Upper lobe of left lung (tissue), 6 donors: ENCODE measurements at regions not wholly inside any gene's neighbourhood (a gene's known extent, or its start where the extent isn't known, plus 50 kb on each side); places are given as distances from the start of the nearest gene placed in this dataset.
A peak's percentile ranks its signal among the peaks of the same experiment; 100 is the strongest.

Experiments used
- ATAC-seq, 2 donors: fragments of 200-7000 bp; cut with Tn5 transposase; one replicate each; pipeline ENCODE4 v1.9.1; 2022; ENCODE audit warnings: mild to moderate bottlenecking in 2 of 2, moderate library complexity in 2 of 2; ENCODE audit not compliant: low FRiP score in 2 of 2
- DNase-seq, 2 donors: peaks; one replicate each; pipeline ENCODE4 v3.0.0-alpha.2; 2019 to 2020
- H3K27ac ChIP-seq, 4 donors: fragments of 200-600 bp; sonication (generic); one replicate each; pipeline ENCODE4 v1.5.1; 2016 to 2019
- H3K27me3 ChIP-seq, 4 donors: fragments of 200-600 bp; sonication (generic); one replicate each; pipeline ENCODE4 v1.5.1; 2017 to 2019
- H3K36me3 ChIP-seq, 4 donors: fragments of 200-600 bp; sonication (generic); one replicate each; pipeline ENCODE4 v1.5.1; 2016 to 2019
- H3K4me1 ChIP-seq, 4 donors: fragments of 200-600 bp; sonication (generic); one replicate each; pipeline ENCODE4 v1.5.1; 2018 to 2019
- H3K4me3 ChIP-seq, 4 donors: fragments of 200-600 bp; sonication (generic); one replicate each; pipeline ENCODE4 v1.5.1; 2017 to 2019; ENCODE audit warnings: mild to moderate bottlenecking in 2 of 4, moderate library complexity in 1 of 4
- H3K9me3 ChIP-seq, 4 donors: fragments of 200-600 bp; sonication (generic); one replicate each; pipeline ENCODE4 v1.5.1; 2018 to 2019
- CTCF ChIP-seq, 6 experiments: fragments of 450-650 bp in 4 of 6; fragments of 200-600 bp in 2 of 6; sonication (generic) in 2 of 6; IDR thresholded peaks; one replicate each; pipeline ENCODE4 v1.5.1; 2016 to 2019; ENCODE audit warnings: antibody characterized with exemption in 6 of 6
- EP300 ChIP-seq, 4 donors: sonication (generic); formaldehyde crosslinking; IDR thresholded peaks; one replicate each; pipeline ENCODE4 v1.5.1; 2017; ENCODE audit warnings: antibody characterized with exemption in 4 of 4, control low read depth in 2 of 4
- POLR2A ChIP-seq, 4 donors: fragments of 450-650 bp; IDR thresholded peaks; one replicate each; pipeline ENCODE4 v1.5.1; 2016 to 2017; ENCODE audit warnings: antibody characterized with exemption in 4 of 4, mild to moderate bottlenecking in 2 of 4
- POLR2AphosphoS5 ChIP-seq, 2 donors: sonication (generic); formaldehyde crosslinking; IDR thresholded peaks; one replicate each; pipeline ENCODE4 v1.5.1; 2017; ENCODE audit warnings: antibody characterized with exemption in 2 of 2
- WGBS, 2 donors: methylation state at CpG; one replicate each; pipeline ENCODE4 v1.1.5; 2017 to 2018; 5-methylcytosine and 5-hydroxymethylcytosine counted together
- donor health status: DM: no; HTN: no; CAD: no; lungs with moderate emphysema.
- donor health status: DM: no; HTN: yes; CAD: no; lungs with severe emphysema.

- no peak for DNase-seq
- Histone ChIP-seq H3K4me1 (peaks cover 11 to 22% (median 14%) of the 10 kb centered on the region in 4 donors), H3K27me3 (no peaks in the 10 kb centered on the region), H3K27ac (no peak overlapping the region), H3K36me3 (no peaks in the 10 kb centered on the region), H3K9me3 (no peaks in the 10 kb centered on the region), H3K4me3 (no peak overlapping the region)
- WGBS, 2 donors: 53 to 57% methylated on average over 5 to 9 of the region's 9 CpGs
- peak in 1 of 2 donors; percentile 22 for ATAC-seq
- TF ChIP-seq POLR2A (IDR thresholded peaks at IDR 0.05): no peak
- no peak for TF ChIP-seq CTCF (IDR thresholded peaks at IDR 0.05)
- no peak for TF ChIP-seq EP300 (IDR thresholded peaks at IDR 0.05)
- TF ChIP-seq POLR2AphosphoS5 (IDR thresholded peaks at IDR 0.05): no peak
Measured at GRCh38 chr5:168085261-168086031, 206.0 kb upstream of the WWC1 start.

- Histone ChIP-seq H3K4me3 (no peak overlapping the region), H3K9me3 (no peaks in the 10 kb centered on the region), H3K36me3 (no peaks in the 10 kb centered on the region), H3K4me1 (peaks cover 11 to 22% (median 14%) of the 10 kb centered on the region in 4 donors), H3K27me3 (no peaks in the 10 kb centered on the region), H3K27ac (no peak overlapping the region)
- no peak for DNase-seq
- TF ChIP-seq EP300 (IDR thresholded peaks at IDR 0.05) (no peak), CTCF (IDR thresholded peaks at IDR 0.05) (no peak), POLR2AphosphoS5 (IDR thresholded peaks at IDR 0.05) (no peak), POLR2A (IDR thresholded peaks at IDR 0.05) (no peak)
- ATAC-seq: peak in 1 of 2 donors; percentile 37
- WGBS, 2 donors: 38 to 40% methylated on average over 9 to 11 of the region's 11 CpGs
Measured at GRCh38 chr5:168086104-168086610, 205.3 kb upstream of the WWC1 start.

GRCh38 chr5:168086746-168087145 lies 204.7 kb upstream of the WWC1 start:
- H3K4me1 ChIP-seq: peaks cover 11 to 22% (median 14%) of the 10 kb centered on the region in 4 donors
- DNase-seq (no peak), ATAC-seq (no peak)
- H3K36me3 ChIP-seq: no peaks in the 10 kb centered on the region
- TF ChIP-seq CTCF (IDR thresholded peaks at IDR 0.05): no peak
- no peak for TF ChIP-seq EP300 (IDR thresholded peaks at IDR 0.05)
- TF ChIP-seq POLR2A (IDR thresholded peaks at IDR 0.05): no peak
- TF ChIP-seq POLR2AphosphoS5 (IDR thresholded peaks at IDR 0.05): no peak
- no peaks in the 10 kb centered on the region for H3K9me3 ChIP-seq
- WGBS, 2 donors: 75 to 84% methylated on average over 2 of the region's 2 CpGs
- H3K27ac ChIP-seq: no peak overlapping the region
- H3K27me3 ChIP-seq: no peaks in the 10 kb centered on the region
- H3K4me3 ChIP-seq: no peak overlapping the region

GRCh38 chr5:168088410-168089173 lies 202.9 kb upstream of the WWC1 start:
- Histone ChIP-seq H3K27ac (no peak overlapping the region), H3K36me3 (no peaks in the 10 kb centered on the region), H3K4me3 (no peak overlapping the region), H3K4me1 (peaks cover 11 to 29% (median 20%) of the 10 kb centered on the region in 4 donors), H3K9me3 (no peaks in the 10 kb centered on the region), H3K27me3 (no peaks in the 10 kb centered on the region)
- 80 to 84% methylated on average over 13 of the region's 13 CpGs for WGBS, 2 donors
- DNase-seq (no peak), ATAC-seq (no peak)
- no peak for TF ChIP-seq EP300 (IDR thresholded peaks at IDR 0.05)
- no peak for TF ChIP-seq POLR2AphosphoS5 (IDR thresholded peaks at IDR 0.05)
- TF ChIP-seq CTCF (IDR thresholded peaks at IDR 0.05): no peak
- no peak for TF ChIP-seq POLR2A (IDR thresholded peaks at IDR 0.05)
